Endothelial cell of umbilical vein (primary cell): ENCODE measurements at regions not wholly inside any gene's neighbourhood (a gene's known extent, or its start where the extent isn't known, plus 50 kb on each side); places are given as distances from the start of the nearest gene placed in this dataset.

Experiments used
- BruUV-seq: library from RNA; stranded (reverse); fragments of 400-500 nt; replicated peaks from 2 replicates; lab custom pipeline; 2021; lab: Mats Ljungman, UMichigan
- CTCF ChIA-PET: fragments of 300-600, 350-600 bp; sonication (Branson Sonifier 250); formaldehyde crosslinking; loops from one replicate; lab custom pipeline; 2021; ENCODE audit warnings: antibody characterized with exemption, inconsistent platforms; lab: Charles Lee
- POLR2A ChIA-PET: fragments of 300-600, 350-600 bp; sonication (Branson Sonifier 250); formaldehyde crosslinking; loops from one replicate; lab custom pipeline; 2021; ENCODE audit warnings: antibody characterized with exemption, inconsistent platforms; lab: Charles Lee
- DNase-seq: peaks from one replicate; pipeline ENCODE4 v3.0.0-alpha.2; 2011; ENCODE audit warnings: low read depth, low spot score
- FAIRE-seq: peaks from 2 replicates; lab custom pipeline; 2011; peaks lifted over from hg19 to GRCh38; lab: Jason Lieb, UNC
- H2AFZ ChIP-seq: 2 replicates; pipeline ENCODE4 v1.6.0; 2012; ENCODE audit warnings: low read depth, low read length, control low read depth, inconsistent platforms
- H3K27ac ChIP-seq: 2 replicates; pipeline ENCODE4 v1.5.1; 2011; ENCODE audit warnings: low read depth, mild to moderate bottlenecking, control low read depth, low read length, moderate library complexity; ENCODE audit not compliant: insufficient read depth
- H3K27me3 ChIP-seq, 2 experiments: 2 replicates each; pipeline versions ENCODE4 v1.6.0 to v1.6.1; 2011; ENCODE audit warnings: low read length in 2 of 2, mixed read lengths in 1 of 2; ENCODE audit not compliant: control insufficient read depth in 2 of 2, insufficient read depth in 2 of 2
- H3K36me3 ChIP-seq, 2 experiments: 2 replicates in 1 of 2; 3 replicates in 1 of 2; pipeline ENCODE4 v1.5.1; 2011; ENCODE audit warnings: low read length in 2 of 2, mild to moderate bottlenecking in 1 of 2, moderate library complexity in 1 of 2; ENCODE audit not compliant: control insufficient read depth in 2 of 2, insufficient read depth in 2 of 2; ENCODE audit errors: extremely low read depth in 1 of 2
- H3K4me1 ChIP-seq: 3 replicates; pipeline ENCODE4 v1.5.1; 2011; ENCODE audit warnings: mild to moderate bottlenecking, low read length; ENCODE audit not compliant: control insufficient read depth, insufficient read depth; ENCODE audit errors: extremely low read depth
- H3K4me2 ChIP-seq: 2 replicates; pipeline ENCODE4 v1.6.1; 2011; ENCODE audit warnings: low read length, control low read depth, mixed read lengths; ENCODE audit not compliant: insufficient read depth
- H3K4me3 ChIP-seq, 3 experiments: fragments of 200-600 bp in 1 of 3; sonication (generic), shearing (Covaris generic) in 1 of 3; replicated peaks in 1 of 3; 2 replicates each; pipeline ENCODE4 v1.5.1; 2011 to 2016; ENCODE audit warnings: control low read depth in 3 of 3, low read length in 3 of 3, mild to moderate bottlenecking in 2 of 3, inconsistent platforms in 1 of 3, low read depth in 1 of 3, moderate library complexity in 1 of 3; ENCODE audit not compliant: insufficient read depth in 1 of 3
- H3K79me2 ChIP-seq: 2 replicates; pipeline ENCODE4 v1.6.0; 2012; ENCODE audit warnings: low read length, inconsistent platforms; ENCODE audit not compliant: control insufficient read depth, insufficient read depth
- H3K9ac ChIP-seq: replicated peaks from 2 replicates; pipeline ENCODE3; 2011; ENCODE audit warnings: low read length, control low read depth; ENCODE audit not compliant: insufficient read depth; ENCODE audit errors: extremely low read depth
- H3K9me1 ChIP-seq: replicated peaks from 3 replicates; pipeline ENCODE4 v1.6.0; 2011; ENCODE audit warnings: mild to moderate bottlenecking, low read length; ENCODE audit not compliant: control insufficient read depth, insufficient read depth; ENCODE audit errors: extremely low read depth
- H3K9me3 ChIP-seq: replicated peaks from 2 replicates; pipeline ENCODE4 v1.5.1; 2012; ENCODE audit warnings: low read length, inconsistent platforms; ENCODE audit not compliant: control insufficient read depth, insufficient read depth
- H4K20me1 ChIP-seq: replicated peaks from 2 replicates; pipeline ENCODE3; 2011; ENCODE audit warnings: mild to moderate bottlenecking, low read length; ENCODE audit not compliant: control insufficient read depth, insufficient read depth; ENCODE audit errors: extremely low read depth
- CTCF ChIP-seq, 2 donors: IDR thresholded peaks; 1 replicate in 1 of 2; 2 replicates in 1 of 2; pipeline ENCODE4 v1.5.1; 2011; ENCODE audit warnings: low read length in 2 of 2, mild to moderate bottlenecking in 2 of 2, moderate library complexity in 2 of 2, control low read depth in 1 of 2, inconsistent platforms in 1 of 2, low read depth in 1 of 2; ENCODE audit not compliant: insufficient read depth in 1 of 2; ENCODE audit errors: extremely low read depth in 1 of 2
- EZH2 ChIP-seq: IDR thresholded peaks from 2 replicates; pipeline ENCODE4 v1.6.1; 2012; ENCODE audit warnings: borderline replicate concordance, low read depth, mild to moderate bottlenecking, moderate library complexity, low read length, inconsistent platforms; ENCODE audit not compliant: severe bottlenecking
- FOS ChIP-seq: IDR thresholded peaks from 2 replicates; pipeline ENCODE4 v1.6.1; 2011; ENCODE audit warnings: mild to moderate bottlenecking, low read length, moderate library complexity, borderline replicate concordance; ENCODE audit not compliant: insufficient read depth
- GATA2 ChIP-seq: IDR thresholded peaks from 2 replicates; pipeline ENCODE4 v1.7.0; 2011; ENCODE audit warnings: low read depth, mild to moderate bottlenecking, moderate library complexity, mixed read lengths, low read length; ENCODE audit not compliant: insufficient read length, insufficient read depth
- JUN ChIP-seq: IDR thresholded peaks from 2 replicates; pipeline ENCODE4 v1.6.1; 2011; ENCODE audit warnings: borderline replicate concordance, low read depth; ENCODE audit not compliant: insufficient read length, insufficient read depth
- MAX ChIP-seq: IDR thresholded peaks from 2 replicates; pipeline ENCODE4 v1.6.1; 2011; ENCODE audit not compliant: insufficient read depth, insufficient read length
- MYC ChIP-seq: IDR thresholded peaks from one replicate; pipeline ENCODE4 v1.6.1; 2011; ENCODE audit warnings: mild to moderate bottlenecking, low read depth, low read length
- POLR2A ChIP-seq: IDR thresholded peaks from 2 replicates; pipeline ENCODE4 v1.6.1; 2012; ENCODE audit warnings: low read depth, mild to moderate bottlenecking, control low read depth, low read length
- POLR2AphosphoS5 ChIP-seq: IDR thresholded peaks from 2 replicates; pipeline ENCODE4 v1.6.1; 2012; ENCODE audit warnings: low read depth, mild to moderate bottlenecking, control low read depth, low read length, moderate library complexity; ENCODE audit not compliant: insufficient read depth
- dilution Hi-C: fragments of 300-500 bp; cut with MboI; formaldehyde crosslinking; loops from one replicate; pipeline ENCODE4 v1.15.0; 2019; ENCODE audit warnings: low sequenced_read_pairs; ENCODE audit not compliant: extremely low pct_ligation_motif_present
- intact Hi-C: fragments of 100-400 bp; cut with micrococcal nuclease; formaldehyde crosslinking; loops from one replicate; pipeline ENCODE4 v1.10.0; 2022

- H2AFZ ChIP-seq: no peak overlapping the region
- no peaks in the 10 kb centered on the region for H3K27me3 ChIP-seq
- ChIA-PET CTCF (no interaction called here), POLR2A (no interaction called here)
- dilution Hi-C loops: no loop called here
- intact Hi-C loops: loop anchor here (5.0 kb wide), 1 partner anchor 41 kb away; no protein-coding TSS in a partner anchor
- FAIRE-seq (no peak), DNase-seq (no peak)
- no peaks in the 10 kb centered on the region for H3K9me3 ChIP-seq
- TF ChIP-seq GATA2 (no peak), POLR2A (no peak)
- no peaks in the 10 kb centered on the region for H3K4me1 ChIP-seq
- no peaks in the 10 kb centered on the region for H4K20me1 ChIP-seq
- H3K4me3 ChIP-seq: no peak overlapping the region
- no peaks in the 10 kb centered on the region for H3K79me2 ChIP-seq
- no peaks in the 10 kb centered on the region for H3K36me3 ChIP-seq
- H3K4me2 ChIP-seq: no peak overlapping the region
- no peak overlapping the region for H3K9ac ChIP-seq
- no peaks in the 10 kb centered on the region for H3K9me1 ChIP-seq
- no peak overlapping the region for H3K27ac ChIP-seq
- no TSS peak for BruUV-seq
Observed at GRCh38 chr10:59588791-59589190, 120.9 kb downstream of the SLC16A9 start.

- H3K79me2 ChIP-seq: no peaks in the 10 kb centered on the region
- POLR2A ChIA-PET: no interaction called here
- CTCF ChIA-PET: no interaction called here
- H2AFZ ChIP-seq: no peak overlapping the region
- H3K9me3 ChIP-seq: no peaks in the 10 kb centered on the region
- intact Hi-C loops: loop anchor here (5.0 kb wide), 1 partner anchor 40 kb away; no protein-coding TSS in a partner anchor
- TF ChIP-seq CTCF (IDR thresholded peaks at IDR 0.05; ENCODE audit: extremely low read depth in 1 of 2, insufficient read depth in 1 of 2, low read depth in 1 of 2, low read length in 2 of 2) (no peak), POLR2AphosphoS5 (no peak), EZH2 (no peak), MAX (no peak), JUN (no peak), FOS (no peak), MYC (no peak), POLR2A (no peak), GATA2 (no peak)
- no peak overlapping the region for H3K4me2 ChIP-seq
- H3K27me3 ChIP-seq: no peaks in the 10 kb centered on the region
- H3K36me3 ChIP-seq: no peaks in the 10 kb centered on the region
- no TSS peak for BruUV-seq
- FAIRE-seq (no peak), DNase-seq (no peak)
- no peaks in the 10 kb centered on the region for H4K20me1 ChIP-seq
- no peaks in the 10 kb centered on the region for H3K4me1 ChIP-seq
- dilution Hi-C loops: no loop called here
- no peak overlapping the region for H3K4me3 ChIP-seq
- H3K9ac ChIP-seq: no peak overlapping the region
- H3K9me1 ChIP-seq: no peaks in the 10 kb centered on the region
- no peak overlapping the region for H3K27ac ChIP-seq
Observed at GRCh38 chr10:59587756-59588140, 121.9 kb downstream of the SLC16A9 start.
